ENCODE measurements at regions not wholly inside any gene's neighbourhood (a gene's known extent, or its start where the extent isn't known, plus 50 kb on each side); places are given as distances from the start of the nearest gene placed in this dataset.

- TF ChIP-seq POLR2A (IDR thresholded peaks at IDR 0.05) (no peak), POLR2AphosphoS5 (IDR thresholded peaks at IDR 0.05) (no peak), CTCF (IDR thresholded peaks at IDR 0.05) (no peak)
Measured at GRCh38 chr12:41784957-41785356, 359.7 kb downstream of the GXYLT1 start.
